ENCODE measurements at regions not wholly inside any gene's neighbourhood (a gene's known extent, or its start where the extent isn't known, plus 50 kb on each side); places are given as distances from the start of the nearest gene placed in this dataset.

GRCh38 chr1:199307496-199308264 is 668.8 kb downstream of the PTPRC start:
- no peak for DNase-seq (ENCODE audit: low read depth in 2 of 3, low spot score in 1 of 3)

GRCh38 chr1:199308349-199308846 is 669.6 kb downstream of the PTPRC start:
- DNase-seq (ENCODE audit: low read depth in 2 of 3, low spot score in 1 of 3), result no peak

GRCh38 chr1:199310708-199311107 is 671.9 kb downstream of the PTPRC start:
- DNase-seq (ENCODE audit: low read depth in 2 of 3, low spot score in 1 of 3), result no peak

- no peak for DNase-seq (ENCODE audit: low read depth in 2 of 3, low spot score in 1 of 3)
Observed at GRCh38 chr1:199311478-199312262, 672.8 kb downstream of the PTPRC start.

GRCh38 chr1:199312626-199313025 is 673.8 kb downstream of the PTPRC start:
- no peak for DNase-seq (ENCODE audit: low read depth in 2 of 3, low spot score in 1 of 3)

GRCh38 chr1:199313444-199313843 is 674.6 kb downstream of the PTPRC start:
- no peak for DNase-seq (ENCODE audit: low read depth in 2 of 3, low spot score in 1 of 3)

- DNase-seq (ENCODE audit: low read depth in 2 of 3, low spot score in 1 of 3), result no peak
Observed at GRCh38 chr1:199319341-199319740, 680.5 kb downstream of the PTPRC start.

- no peak for DNase-seq (ENCODE audit: low read depth in 2 of 3, low spot score in 1 of 3)
Observed at GRCh38 chr1:199322278-199322677, 683.4 kb downstream of the PTPRC start.

GRCh38 chr1:199333180-199333579 is 694.3 kb upstream of the NR5A2 start:
- no peak for DNase-seq (ENCODE audit: low read depth in 2 of 3, low spot score in 1 of 3)

- no peak for DNase-seq (ENCODE audit: low read depth in 2 of 3, low spot score in 1 of 3)
Observed at GRCh38 chr1:199335496-199335895, 692.0 kb upstream of the NR5A2 start.

- no peak for DNase-seq (ENCODE audit: low read depth in 2 of 3, low spot score in 1 of 3)
Observed at GRCh38 chr1:199336745-199337640, 690.5 kb upstream of the NR5A2 start.

- no peak for DNase-seq (ENCODE audit: low read depth in 2 of 3, low spot score in 1 of 3)
Observed at GRCh38 chr1:199338760-199339159, 688.8 kb upstream of the NR5A2 start.

GRCh38 chr1:199352351-199352750 is 675.2 kb upstream of the NR5A2 start:
- DNase-seq (ENCODE audit: low read depth in 2 of 3, low spot score in 1 of 3), result no peak

- no peak for DNase-seq (ENCODE audit: low read depth in 2 of 3, low spot score in 1 of 3)
Observed at GRCh38 chr1:199353906-199354305, 673.6 kb upstream of the NR5A2 start.

GRCh38 chr1:199356561-199356960 is 670.9 kb upstream of the NR5A2 start:
- no peak for DNase-seq (ENCODE audit: low read depth in 2 of 3, low spot score in 1 of 3)

- no peak for DNase-seq (ENCODE audit: low read depth in 2 of 3, low spot score in 1 of 3)
Observed at GRCh38 chr1:199357599-199357998, 669.9 kb upstream of the NR5A2 start.

- DNase-seq (ENCODE audit: low read depth in 2 of 3, low spot score in 1 of 3), result no peak
Observed at GRCh38 chr1:199362996-199363395, 664.5 kb upstream of the NR5A2 start.

GRCh38 chr1:199373139-199373538 is 654.4 kb upstream of the NR5A2 start:
- no peak for DNase-seq (ENCODE audit: low read depth in 2 of 3, low spot score in 1 of 3)

- DNase-seq (ENCODE audit: low read depth in 2 of 3, low spot score in 1 of 3), result no peak
Observed at GRCh38 chr1:199377211-199377610, 650.3 kb upstream of the NR5A2 start.

GRCh38 chr1:199383793-199384192 is 643.7 kb upstream of the NR5A2 start:
- DNase-seq (ENCODE audit: low read depth in 2 of 3, low spot score in 1 of 3), result no peak

- DNase-seq (ENCODE audit: low read depth in 2 of 3, low spot score in 1 of 3), result no peak
Observed at GRCh38 chr1:199394856-199395255, 632.7 kb upstream of the NR5A2 start.

All from stimulated activated CD4-positive, alpha-beta T cell treated with anti-CD3 and anti-CD28 coated beads, Interleukin-12 subunit alpha, Interleukin-12 subunit beta, amount 100 ng/mL, for 48 hours (primary cell).